OCI-LY7 (cell line): ENCODE measurements at regions not wholly inside any gene's neighbourhood (a gene's known extent, or its start where the extent isn't known, plus 50 kb on each side); places are given as distances from the start of the nearest gene placed in this dataset.

ENCODE experiments used
- BruUV-seq: library from RNA; stranded (reverse); fragments of 400-500 nt; replicated peaks from 2 replicates; lab custom pipeline; 2021; lab: Mats Ljungman, UMichigan
- CTCF ChIA-PET: fragments of 300-600 bp; sonication (Branson Sonifier 250); formaldehyde crosslinking; loops from one replicate; lab custom pipeline; 2022; ENCODE audit warnings: antibody characterized with exemption; ENCODE audit not compliant: unreplicated experiment; lab: Charles Lee
- POLR2A ChIA-PET: fragments of 300-600 bp; sonication (Branson Sonifier 250); formaldehyde crosslinking; loops from one replicate; lab custom pipeline; 2022; ENCODE audit warnings: antibody characterized with exemption; lab: Charles Lee
- DNase-seq: peaks from one replicate; pipeline ENCODE4 v3.0.0-alpha.2; 2015; ENCODE audit warnings: low spot score
- H2AFZ ChIP-seq: fragments of 200-600 bp; sonication (generic), shearing (Covaris generic); 2 replicates; pipeline ENCODE4 v1.6.1; 2014; ENCODE audit warnings: mild to moderate bottlenecking, antibody characterized with exemption, low read length, moderate library complexity
- H3K27ac ChIP-seq: fragments of 200-600 bp; sonication (generic); 2 replicates; pipeline ENCODE4 v1.5.1; 2014; ENCODE audit warnings: mixed run types, low read depth, mild to moderate bottlenecking, moderate library complexity, low read length, inconsistent platforms; ENCODE audit not compliant: poor library complexity, severe bottlenecking
- H3K36me3 ChIP-seq: fragments of 200-600 bp; sonication (generic); 2 replicates; pipeline ENCODE4 v1.6.1; 2014; ENCODE audit warnings: mild to moderate bottlenecking, antibody characterized with exemption, low read length, moderate library complexity, mixed read lengths; ENCODE audit not compliant: insufficient read depth
- H3K4me1 ChIP-seq: fragments of 200-600 bp; sonication (generic); 2 replicates; pipeline ENCODE4 v1.5.1; 2014; ENCODE audit warnings: mild to moderate bottlenecking, low read length; ENCODE audit not compliant: insufficient read depth, poor library complexity, severe bottlenecking
- H3K4me2 ChIP-seq: fragments of 200-600 bp; sonication (generic); 2 replicates; pipeline ENCODE4 v1.6.1; 2014; ENCODE audit warnings: mild to moderate bottlenecking, low read length
- H3K4me3 ChIP-seq: fragments of 200-600 bp; sonication (generic); 2 replicates; pipeline ENCODE4 v1.5.1; 2014; ENCODE audit warnings: mild to moderate bottlenecking, low read depth, low read length; ENCODE audit not compliant: poor library complexity, severe bottlenecking
- H3K79me2 ChIP-seq: fragments of 200-600 bp; sonication (generic); 2 replicates; pipeline ENCODE4 v1.6.1; 2016; ENCODE audit warnings: low read depth, mild to moderate bottlenecking, low read length, moderate library complexity, mixed read lengths; ENCODE audit not compliant: insufficient read depth
- H3K9me2 ChIP-seq: fragments of 200-600 bp; sonication (generic); 2 replicates; pipeline ENCODE4 v1.6.1; 2016; ENCODE audit warnings: mild to moderate bottlenecking, low read length, mixed read lengths; ENCODE audit not compliant: insufficient read depth
- H3K9me3 ChIP-seq: fragments of 200-600 bp; sonication (generic); 2 replicates; pipeline ENCODE4 v1.6.1; 2014; ENCODE audit warnings: mild to moderate bottlenecking, mixed run types, low read length, mixed read lengths
- H4K20me1 ChIP-seq: fragments of 200-600 bp; sonication (generic); 2 replicates; pipeline ENCODE4 v1.6.1; 2014; ENCODE audit warnings: mild to moderate bottlenecking, antibody characterized with exemption, low read length, moderate library complexity, mixed read lengths; ENCODE audit not compliant: insufficient read depth
- CTCF ChIP-seq: fragments of 200-600 bp; sonication (generic); conservative IDR thresholded peaks from 2 replicates; pipeline ENCODE4 v1.5.1; 2014; ENCODE audit warnings: mild to moderate bottlenecking, antibody characterized with exemption, low read length, moderate library complexity, mixed read lengths
- EZH2phosphoT487 ChIP-seq: fragments of 200-600 bp; sonication (generic); IDR thresholded peaks from 2 replicates; pipeline ENCODE4 v1.6.1; 2018; ENCODE audit warnings: low read depth, borderline replicate concordance, mild to moderate bottlenecking, mixed run types, antibody characterized with exemption, low read length, moderate library complexity, mixed read lengths
- intact Hi-C: fragments of 100-400 bp; cut with micrococcal nuclease; formaldehyde crosslinking; loops from one replicate; pipeline ENCODE4 v1.10.0; 2022; ENCODE audit not compliant: unreplicated experiment

- Histone ChIP-seq H3K79me2 (no peaks in the 10 kb centered on the region), H3K4me3 (no peak overlapping the region), H3K9me3 (no peaks in the 10 kb centered on the region), H4K20me1 (no peaks in the 10 kb centered on the region), H3K4me2 (no peak overlapping the region), H3K4me1 (no peaks in the 10 kb centered on the region), H3K36me3 (no peaks in the 10 kb centered on the region), H3K9me2 (no peaks in the 10 kb centered on the region), H3K27ac (no peak overlapping the region), H2AFZ (no peak overlapping the region)
- ChIA-PET POLR2A (no interaction called here), CTCF (no interaction called here)
- BruUV-seq, result no TSS peak
- no peak for DNase-seq
- TF ChIP-seq CTCF, result no peak
- no peak for TF ChIP-seq EZH2phosphoT487
- intact Hi-C loops, result no loop called here
These were observed 989.4 kb downstream of the GRID1 start for GRCh38 chr10:85377029-85377806.

- ChIA-PET POLR2A (interaction anchor here (0.6 kb wide), 1 partner anchor 1697 kb away, joined by 3 read pairs; no protein-coding TSS in a partner anchor), CTCF (no interaction called here)
- no peaks in the 10 kb centered on the region for H4K20me1 ChIP-seq
- H3K9me2 ChIP-seq, result no peaks in the 10 kb centered on the region
- no peak overlapping the region for H3K4me2 ChIP-seq
- no peaks in the 10 kb centered on the region for H3K79me2 ChIP-seq
- intact Hi-C loops, result no loop called here
- no peaks in the 10 kb centered on the region for H3K4me1 ChIP-seq
- H3K36me3 ChIP-seq, result no peaks in the 10 kb centered on the region
- no peak overlapping the region for H3K4me3 ChIP-seq
- no peak for DNase-seq
- H3K27ac ChIP-seq, result no peak overlapping the region
- BruUV-seq, result no TSS peak
- no peak overlapping the region for H2AFZ ChIP-seq
- TF ChIP-seq EZH2phosphoT487, result no peak
- no peak for TF ChIP-seq CTCF
- H3K9me3 ChIP-seq, result no peaks in the 10 kb centered on the region
These were observed 987.3 kb downstream of the GRID1 start for GRCh38 chr10:85379338-85379737.
